ENCODE measurements at regions not wholly inside any gene's neighbourhood (a gene's known extent, or its start where the extent isn't known, plus 50 kb on each side); places are given as distances from the start of the nearest gene placed in this dataset.
"Not testable (repeated sequence)": the region's sequence is repeated elsewhere in the genome, so short reads cannot be mapped to it uniquely, and the experiment has no call there.

GRCh38 chr2:155905657-155906056, 426.9 kb downstream of the NR4A2 start:
- TF ChIP-seq CTCF (IDR thresholded peaks at IDR 0.05; ENCODE audit: control insufficient read depth, extremely low read depth, insufficient read depth): no peak
- no peak for DNase-seq (ENCODE audit: low read depth)
- H3K4me3 ChIP-seq (ENCODE audit: low read depth, low read length): no peak overlapping the region

- no peak for DNase-seq (ENCODE audit: low read depth)
- TF ChIP-seq CTCF (IDR thresholded peaks at IDR 0.05; ENCODE audit: control insufficient read depth, extremely low read depth, insufficient read depth): no peak
These were observed 427.8 kb downstream of the NR4A2 start for GRCh38 chr2:155904720-155905119.

GRCh38 chr2:155902635-155903034, 429.9 kb downstream of the NR4A2 start:
- TF ChIP-seq CTCF (IDR thresholded peaks at IDR 0.05; ENCODE audit: control insufficient read depth, extremely low read depth, insufficient read depth): no peak
- no peak overlapping the region for H3K4me3 ChIP-seq (ENCODE audit: low read depth, low read length)
- no peak for DNase-seq (ENCODE audit: low read depth)

More at GRCh38 chr2:155904720-155905119, 427.8 kb downstream of the NR4A2 start:
- no peak overlapping the region for H3K4me3 ChIP-seq (ENCODE audit: low read depth, low read length)

GRCh38 chr2:155895016-155895415, 437.5 kb downstream of the NR4A2 start:
- no peak overlapping the region for H3K4me3 ChIP-seq (ENCODE audit: low read depth, low read length)
- no peak for DNase-seq (ENCODE audit: low read depth)
- TF ChIP-seq CTCF (IDR thresholded peaks at IDR 0.05; ENCODE audit: control insufficient read depth, extremely low read depth, insufficient read depth): no peak

- DNase-seq (ENCODE audit: low read depth); H3K4me3 ChIP-seq (ENCODE audit: low read depth, low read length): not testable (repeated sequence)
These were observed 452.1 kb downstream of the NR4A2 start for GRCh38 chr2:155880382-155880781.

- H3K4me3 ChIP-seq (ENCODE audit: low read depth, low read length); DNase-seq (ENCODE audit: low read depth): not testable (repeated sequence)
These were observed 452.6 kb downstream of the NR4A2 start for GRCh38 chr2:155879900-155880299.

- TF ChIP-seq CTCF (IDR thresholded peaks at IDR 0.05; ENCODE audit: control insufficient read depth, extremely low read depth, insufficient read depth): no peak
- no peak for DNase-seq (ENCODE audit: low read depth)
- H3K4me3 ChIP-seq (ENCODE audit: low read depth, low read length): no peak overlapping the region
These were observed 460.1 kb downstream of the NR4A2 start for GRCh38 chr2:155872396-155872795.

- TF ChIP-seq CTCF (IDR thresholded peaks at IDR 0.05; ENCODE audit: control insufficient read depth, extremely low read depth, insufficient read depth): no peak
- DNase-seq (ENCODE audit: low read depth): no peak
- H3K4me3 ChIP-seq (ENCODE audit: low read depth, low read length): no peak overlapping the region
These were observed 460.6 kb downstream of the NR4A2 start for GRCh38 chr2:155871940-155872339.

All from LNCaP clone FGC (cell line).